MG63 (cell line): ENCODE measurements at regions not wholly inside any gene's neighbourhood (a gene's known extent, or its start where the extent isn't known, plus 50 kb on each side); places are given as distances from the start of the nearest gene placed in this dataset.
A peak's percentile ranks its signal among the peaks of the same experiment; 100 is the strongest.
"Not testable (repeated sequence)": the region's sequence is repeated elsewhere in the genome, so short reads cannot be mapped to it uniquely, and the experiment has no call there.

Experiments
- DNase-seq: peaks from one replicate; pipeline ENCODE4 v3.0.0-alpha.2; 2020
- H3K27me3 ChIP-seq: fragments of 250-450 bp; sonication (Bioruptor Pico); 2 replicates; pipeline ENCODE4 v1.5.1; 2020; ENCODE audit warnings: mild to moderate bottlenecking, moderate library complexity
- H3K36me3 ChIP-seq: fragments of 250-450 bp; sonication (Bioruptor Pico); 2 replicates; pipeline ENCODE4 v1.5.1; 2020; ENCODE audit warnings: mild to moderate bottlenecking, moderate library complexity
- H3K4me3 ChIP-seq: fragments of 250-450 bp; sonication (Bioruptor Pico); 2 replicates; pipeline ENCODE4 v1.5.1; 2020; ENCODE audit warnings: mild to moderate bottlenecking, moderate library complexity
- H3K9me3 ChIP-seq: fragments of 250-450 bp; sonication (Bioruptor Pico); 2 replicates; pipeline ENCODE4 v1.5.1; 2020; ENCODE audit warnings: mild to moderate bottlenecking, moderate library complexity

DNA sequence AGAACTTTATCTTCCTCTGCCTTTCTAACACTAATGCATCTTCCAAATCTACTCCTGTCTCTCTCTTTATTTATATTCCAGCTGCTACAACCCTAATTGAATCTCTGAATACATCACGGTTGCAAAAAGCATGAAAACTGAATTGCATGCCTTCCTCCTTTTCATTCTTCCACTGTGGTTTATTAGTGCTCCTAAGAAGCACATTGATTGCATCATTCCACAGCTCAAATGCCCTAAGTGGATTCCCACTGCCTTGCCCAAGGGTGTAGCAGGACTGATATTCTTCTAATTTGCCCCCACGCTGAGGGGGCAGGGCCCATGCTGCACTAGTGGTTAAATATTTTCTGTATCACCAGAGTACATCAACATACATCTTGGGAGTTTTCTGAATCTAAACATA, 640.8 kb downstream of the EFNB2 start:
- H3K4me3 ChIP-seq = no peak overlapping the region
- no peaks in the 10 kb centered on the region for H3K27me3 ChIP-seq
- H3K36me3 ChIP-seq = no peaks in the 10 kb centered on the region
- H3K9me3 ChIP-seq = no peaks in the 10 kb centered on the region
- DNase-seq = no peak

DNA sequence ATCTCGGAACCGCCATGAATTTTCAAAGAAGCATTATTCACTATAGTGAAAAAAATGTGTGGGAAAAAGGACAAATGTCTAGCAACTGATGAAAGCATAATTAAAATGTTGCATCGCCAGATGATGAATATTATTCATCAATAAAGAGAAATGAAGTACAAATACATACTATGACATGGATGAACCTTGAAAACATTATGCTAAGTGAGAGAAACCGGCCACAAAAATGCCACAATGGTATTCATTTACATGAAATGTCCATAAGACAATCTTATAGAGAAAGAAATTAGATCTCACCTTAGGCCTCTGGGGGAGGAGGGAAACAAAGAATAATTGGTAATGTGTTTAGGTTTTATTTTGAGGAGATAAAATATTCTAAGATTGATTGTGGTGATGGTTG, 645.0 kb downstream of the EFNB2 start:
- Histone ChIP-seq H3K4me3 (no peak overlapping the region), H3K9me3 (no peaks in the 10 kb centered on the region), H3K36me3 (no peaks in the 10 kb centered on the region), H3K27me3 (no peaks in the 10 kb centered on the region)
- no peak for DNase-seq

DNA sequence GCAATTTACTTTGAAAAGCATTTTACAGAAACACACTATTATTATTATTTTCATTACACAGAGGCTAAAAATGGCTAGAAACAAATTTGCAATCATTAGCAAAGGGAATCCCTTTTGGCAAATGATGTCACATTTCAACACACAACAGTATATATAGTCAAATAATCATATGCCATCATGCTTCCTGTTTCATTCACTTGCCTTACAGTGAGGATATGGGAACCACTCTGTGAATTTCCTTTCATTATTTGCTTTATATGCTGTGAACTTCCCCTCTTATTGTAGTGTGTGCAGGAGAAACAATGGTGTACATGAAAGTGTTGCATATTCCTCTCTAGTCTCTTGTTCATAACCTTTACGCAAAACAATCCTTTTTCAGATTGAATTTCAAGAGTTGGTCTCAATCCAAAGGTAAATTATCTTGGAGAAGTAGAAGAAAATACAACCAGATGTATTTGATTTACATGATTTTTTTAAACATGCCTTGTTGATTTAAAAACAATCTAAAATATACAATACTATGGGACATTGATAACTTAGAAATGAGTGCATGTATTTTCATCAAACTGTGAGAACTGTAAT, 657.3 kb downstream of the EFNB2 start:
- no peaks in the 10 kb centered on the region for H3K36me3 ChIP-seq
- no peaks in the 10 kb centered on the region for H3K27me3 ChIP-seq
- DNase-seq = no peak
- H3K9me3 ChIP-seq = no peaks in the 10 kb centered on the region
- H3K4me3 ChIP-seq = no peak overlapping the region

GRCh38 chr13:105874814-105875213, 660.6 kb downstream of the EFNB2 start:
- Histone ChIP-seq H3K27me3 (no peaks in the 10 kb centered on the region), H3K4me3 (no peak overlapping the region), H3K36me3 (no peaks in the 10 kb centered on the region), H3K9me3 (no peaks in the 10 kb centered on the region)
- no peak for DNase-seq

- Histone ChIP-seq H3K4me3 (no peak overlapping the region), H3K36me3 (no peaks in the 10 kb centered on the region), H3K9me3 (no peaks in the 10 kb centered on the region), H3K27me3 (no peaks in the 10 kb centered on the region)
- DNase-seq = no peak
Observed at GRCh38 chr13:105871768-105872167, 663.7 kb downstream of the EFNB2 start.

- DNase-seq = no peak
Observed at GRCh38 chr13:105871326-105871725, 664.1 kb downstream of the EFNB2 start.

DNA sequence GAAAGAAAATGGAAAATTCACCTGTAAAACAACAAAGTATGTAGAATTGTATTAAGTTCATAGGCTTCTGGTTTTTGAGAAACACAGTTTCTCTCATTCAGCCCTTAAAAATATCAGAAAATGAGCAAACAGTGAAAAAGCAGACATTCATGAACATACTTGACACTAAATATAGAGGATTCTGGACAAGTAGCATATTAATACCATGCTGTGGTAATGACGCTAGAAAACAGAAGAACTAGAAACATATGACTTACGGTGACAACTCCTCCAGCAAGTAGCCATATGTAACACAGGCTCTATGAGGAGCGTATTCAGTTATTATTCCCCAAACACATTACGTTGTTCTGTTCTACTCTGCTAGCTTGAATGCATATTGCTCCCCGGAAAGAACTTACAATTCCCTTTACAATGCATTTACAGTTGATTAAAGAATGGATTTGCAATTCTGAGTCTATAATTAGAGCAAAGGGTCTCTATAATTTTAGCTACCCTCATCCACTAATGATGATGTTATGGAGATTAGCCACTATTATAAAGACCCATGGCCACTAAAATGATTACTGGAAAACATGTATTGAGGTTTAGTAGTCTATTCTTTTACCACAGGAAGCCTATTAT, 672.1 kb downstream of the EFNB2 start:
- Histone ChIP-seq H3K9me3 (no peaks in the 10 kb centered on the region), H3K4me3 (no peak overlapping the region), H3K27me3 (no peaks in the 10 kb centered on the region), H3K36me3 (no peaks in the 10 kb centered on the region)
- DNase-seq = no peak

More at GRCh38 chr13:105871326-105871725, 664.1 kb downstream of the EFNB2 start:
- Histone ChIP-seq H3K36me3 (no peaks in the 10 kb centered on the region), H3K4me3 (no peak overlapping the region), H3K27me3 (no peaks in the 10 kb centered on the region), H3K9me3 (no peaks in the 10 kb centered on the region)

GRCh38 chr13:105848494-105848893, 687.0 kb downstream of the EFNB2 start:
- no peak overlapping the region for H3K4me3 ChIP-seq
- H3K9me3 ChIP-seq = no peaks in the 10 kb centered on the region
- no peak for DNase-seq
- H3K36me3 ChIP-seq = no peaks in the 10 kb centered on the region
- H3K27me3 ChIP-seq = no peaks in the 10 kb centered on the region

DNA sequence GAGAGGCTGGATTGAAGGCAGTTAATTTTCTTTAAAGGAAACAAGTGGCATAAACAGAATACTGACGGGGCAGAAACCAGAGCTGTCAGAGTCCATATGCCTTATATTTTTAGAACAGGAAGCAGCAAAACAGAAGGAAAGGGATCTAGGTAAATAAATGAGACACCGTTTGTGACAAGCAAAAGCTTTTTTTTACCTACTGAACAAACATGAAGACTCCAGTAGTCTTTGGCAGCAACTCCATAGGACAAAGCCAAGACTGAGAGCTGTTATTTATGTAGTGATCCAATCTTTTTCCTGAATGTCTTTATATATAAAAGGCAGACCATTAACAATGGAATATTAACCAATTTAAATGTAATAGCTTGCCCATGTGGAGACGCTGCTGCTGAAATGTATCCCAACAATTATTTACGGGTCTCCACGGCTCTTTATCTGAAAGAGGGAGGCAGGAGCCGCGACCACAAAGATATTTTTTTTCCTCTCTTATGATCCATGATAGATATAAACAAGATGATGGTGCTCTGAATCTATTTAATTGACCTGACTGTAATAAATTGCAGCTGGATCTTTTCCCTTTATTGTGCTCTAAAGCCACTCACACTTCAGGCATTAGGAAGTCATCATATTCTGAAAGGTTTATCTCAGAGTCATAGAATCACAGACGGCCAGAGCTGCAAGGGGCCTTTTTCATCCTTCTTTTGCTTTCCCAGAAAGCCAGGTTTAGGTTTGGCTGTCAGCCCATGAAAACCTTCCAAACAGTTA, 687.8 kb downstream of the EFNB2 start:
- Histone ChIP-seq H3K27me3 (no peaks in the 10 kb centered on the region), H3K4me3 (no peak overlapping the region), H3K36me3 (no peaks in the 10 kb centered on the region), H3K9me3 (no peaks in the 10 kb centered on the region)
- DNase-seq = peak; percentile 2

- Histone ChIP-seq H3K9me3 (no peaks in the 10 kb centered on the region), H3K4me3 (no peak overlapping the region), H3K27me3 (no peaks in the 10 kb centered on the region), H3K36me3 (no peaks in the 10 kb centered on the region)
- DNase-seq = no peak
Observed at GRCh38 chr13:105846923-105847322, 688.5 kb downstream of the EFNB2 start.

DNA sequence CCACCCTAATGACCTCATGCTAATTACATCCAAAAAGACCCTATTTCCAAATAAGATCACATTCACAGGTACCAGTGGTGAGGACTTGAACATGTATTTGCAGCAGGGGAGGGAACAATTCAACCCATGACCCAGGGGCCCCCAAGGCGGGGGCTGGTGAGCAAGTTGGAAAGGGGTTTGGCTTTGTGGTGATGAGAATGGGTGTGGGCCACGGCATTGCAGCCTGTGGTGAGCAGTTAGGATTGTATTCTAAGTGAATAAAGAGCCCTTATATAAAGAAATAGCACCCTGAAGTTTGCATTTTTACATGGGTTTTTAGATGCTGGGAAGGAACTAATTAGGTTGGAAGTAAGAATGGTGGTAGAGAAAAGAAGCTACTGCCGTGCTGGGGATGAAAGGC, 694.2 kb downstream of the EFNB2 start:
- Histone ChIP-seq H3K4me3 (no peak overlapping the region), H3K9me3 (no peaks in the 10 kb centered on the region), H3K27me3 (no peaks in the 10 kb centered on the region), H3K36me3 (no peaks in the 10 kb centered on the region)
- DNase-seq = no peak

DNA sequence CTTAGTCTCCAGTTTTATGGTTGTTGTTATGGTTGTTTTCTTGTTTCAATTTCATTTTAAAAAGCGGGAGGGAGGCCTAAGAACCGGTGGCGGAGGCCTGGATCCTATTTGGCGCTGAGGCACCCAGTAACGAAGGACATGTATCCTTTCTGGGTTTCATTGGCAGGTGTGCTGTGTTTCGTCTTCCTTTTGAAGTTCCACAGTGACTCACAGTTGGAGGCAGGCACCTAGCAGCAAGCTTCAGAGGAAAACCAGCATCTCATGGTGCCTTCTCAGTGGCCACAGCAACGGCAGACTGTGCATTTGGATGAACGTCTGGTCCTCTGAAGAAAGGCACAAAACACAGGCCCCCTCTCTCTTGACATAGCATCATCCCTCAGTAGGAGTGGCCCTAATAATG, 697.2 kb downstream of the EFNB2 start:
- Histone ChIP-seq H3K9me3 (no peaks in the 10 kb centered on the region), H3K27me3 (no peaks in the 10 kb centered on the region), H3K4me3 (no peak overlapping the region), H3K36me3 (no peaks in the 10 kb centered on the region)
- no peak for DNase-seq

GRCh38 chr13:105837295-105837694, 698.2 kb downstream of the EFNB2 start:
- H3K9me3 ChIP-seq, H3K4me3 ChIP-seq, H3K36me3 ChIP-seq, DNase-seq, H3K27me3 ChIP-seq: not testable (repeated sequence)

DNA sequence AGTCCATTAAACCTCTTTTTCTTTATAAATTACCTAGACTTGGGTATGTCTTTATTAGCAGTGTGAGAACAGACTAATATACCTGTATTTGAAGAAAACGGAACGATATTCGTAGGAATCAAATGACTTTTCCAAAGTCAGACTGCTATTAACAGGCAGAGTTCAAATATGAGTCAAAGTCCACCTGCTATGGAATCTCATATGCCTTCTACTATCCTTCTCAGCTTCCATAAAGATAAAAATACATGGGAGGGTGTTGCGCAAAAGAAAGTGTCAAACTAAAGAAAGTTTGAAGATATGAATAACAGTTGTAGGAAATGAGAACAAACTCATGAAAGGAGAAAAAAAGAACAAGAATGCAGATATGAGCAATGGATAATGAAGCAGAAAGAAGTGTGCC, 704.6 kb downstream of the EFNB2 start:
- Histone ChIP-seq H3K36me3 (no peaks in the 10 kb centered on the region), H3K27me3 (no peaks in the 10 kb centered on the region), H3K4me3 (no peak overlapping the region), H3K9me3 (no peaks in the 10 kb centered on the region)
- no peak for DNase-seq

DNA sequence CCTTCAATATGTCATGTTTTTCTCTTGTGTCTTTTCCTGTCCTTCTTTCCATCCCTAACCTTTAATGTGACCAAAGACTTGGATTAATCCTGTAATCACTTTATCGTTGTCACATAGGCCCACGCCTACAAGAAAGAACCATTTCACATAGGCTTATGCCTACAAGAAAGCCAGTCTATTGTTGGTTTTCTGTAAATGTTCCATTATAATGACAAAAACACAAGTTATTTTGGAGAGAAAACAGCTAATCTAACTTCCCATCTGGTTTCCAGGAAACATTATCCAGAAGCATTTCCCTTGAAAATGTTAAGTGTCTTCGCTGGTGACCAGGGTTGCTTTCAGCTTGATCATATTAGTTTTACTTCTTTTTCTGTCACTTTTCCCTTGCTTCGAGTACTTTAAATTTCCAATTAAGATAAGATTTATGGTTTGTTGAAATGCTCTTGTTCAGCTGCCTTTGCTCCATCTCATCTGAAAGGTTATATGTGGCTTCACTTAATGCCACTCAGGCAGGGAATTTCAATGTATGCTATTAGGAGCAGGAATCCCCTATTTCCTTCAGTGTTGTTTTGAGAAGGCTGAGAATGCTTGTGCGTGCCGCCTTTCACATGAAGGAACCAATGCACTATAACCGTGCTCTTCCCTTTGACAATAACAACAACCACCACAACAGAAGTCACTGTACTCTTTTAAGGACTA, 708.2 kb downstream of the EFNB2 start:
- Histone ChIP-seq H3K4me3 (no peak overlapping the region), H3K27me3 (no peaks in the 10 kb centered on the region)

DNA sequence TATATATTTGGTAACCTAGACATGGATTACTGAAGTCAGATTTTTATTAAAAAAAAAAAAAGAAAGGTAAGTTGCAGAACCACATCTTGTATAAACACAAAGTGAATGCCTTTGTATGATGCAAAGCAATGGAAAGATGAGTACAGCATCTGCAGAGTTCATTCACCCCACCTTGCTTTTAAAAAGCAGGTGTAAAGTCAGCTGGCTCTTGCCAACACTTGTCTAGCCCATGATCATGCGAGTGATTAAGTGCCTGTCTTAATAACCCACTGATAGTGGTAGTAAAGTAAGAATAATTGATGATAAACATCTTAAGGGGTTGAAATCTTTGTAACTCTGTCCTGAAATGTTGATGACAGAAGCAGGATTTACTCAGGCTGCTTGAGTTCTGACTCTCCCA, 710.4 kb downstream of the EFNB2 start:
- Histone ChIP-seq H3K9me3 (no peaks in the 10 kb centered on the region), H3K36me3 (no peaks in the 10 kb centered on the region), H3K4me3 (no peak overlapping the region), H3K27me3 (no peaks in the 10 kb centered on the region)
- DNase-seq = no peak

More for the DNA sequence above, 708.2 kb downstream of the EFNB2 start:
- H3K9me3 ChIP-seq = no peaks in the 10 kb centered on the region
- DNase-seq = no peak
- no peaks in the 10 kb centered on the region for H3K36me3 ChIP-seq

- H3K36me3 ChIP-seq = no peaks in the 10 kb centered on the region
- H3K4me3 ChIP-seq = no peak overlapping the region
- no peaks in the 10 kb centered on the region for H3K27me3 ChIP-seq
- H3K9me3 ChIP-seq = no peaks in the 10 kb centered on the region
- DNase-seq = no peak
Observed at GRCh38 chr13:105821337-105821736, 714.1 kb downstream of the EFNB2 start.
